Thymus (tissue), 11 donors: ENCODE measurements at regions not wholly inside any gene's neighbourhood (a gene's known extent, or its start where the extent isn't known, plus 50 kb on each side); places are given as distances from the start of the nearest gene placed in this dataset.
A peak's percentile ranks its signal among the peaks of the same experiment; 100 is the strongest.

Experiments
- DNase-seq, 9 donors: peaks; one replicate each; pipeline ENCODE4 v3.0.0-alpha.2; 2013; ENCODE audit warnings: low spot score in 9 of 9, low read depth in 6 of 9, missing footprints in 1 of 9
- H3K27ac ChIP-seq, 2 donors: one replicate each; pipeline ENCODE4 v1.5.1; 2013; ENCODE audit warnings: control low read depth in 1 of 2, low read depth in 1 of 2, low read length in 1 of 2, mild to moderate bottlenecking in 1 of 2, moderate library complexity in 1 of 2
- H3K27me3 ChIP-seq, 2 donors: one replicate each; pipeline ENCODE4 v1.5.1; 2013; ENCODE audit warnings: low read length in 1 of 2; ENCODE audit not compliant: control insufficient read depth in 2 of 2, insufficient read depth in 1 of 2
- H3K36me3 ChIP-seq, 2 donors: one replicate each; pipeline ENCODE4 v1.5.1; 2013; ENCODE audit warnings: low read length in 1 of 2, mild to moderate bottlenecking in 1 of 2, moderate library complexity in 1 of 2; ENCODE audit not compliant: control insufficient read depth in 2 of 2, insufficient read depth in 2 of 2
- H3K4me1 ChIP-seq, 2 donors: one replicate each; pipeline ENCODE4 v1.5.1; 2013; ENCODE audit warnings: low read length in 2 of 2; ENCODE audit not compliant: control insufficient read depth in 2 of 2, insufficient read depth in 2 of 2
- H3K4me3 ChIP-seq, 2 donors: one replicate each; pipeline ENCODE4 v1.5.1; 2013; ENCODE audit warnings: low read length in 2 of 2, control low read depth in 1 of 2, mild to moderate bottlenecking in 1 of 2
- H3K9me3 ChIP-seq, 2 donors: one replicate each; pipeline ENCODE4 v1.5.1; 2013; ENCODE audit warnings: low read length in 1 of 2, mild to moderate bottlenecking in 1 of 2; ENCODE audit not compliant: control insufficient read depth in 2 of 2, insufficient read depth in 1 of 2
- WGBS: extraction: QIAGEN DNeasy Blood & Tissue Kit; methylation state at CpG from one replicate; pipeline ENCODE4 v1.1.7; 2013; 5-methylcytosine and 5-hydroxymethylcytosine counted together
- donor health status: healthy.

DNA sequence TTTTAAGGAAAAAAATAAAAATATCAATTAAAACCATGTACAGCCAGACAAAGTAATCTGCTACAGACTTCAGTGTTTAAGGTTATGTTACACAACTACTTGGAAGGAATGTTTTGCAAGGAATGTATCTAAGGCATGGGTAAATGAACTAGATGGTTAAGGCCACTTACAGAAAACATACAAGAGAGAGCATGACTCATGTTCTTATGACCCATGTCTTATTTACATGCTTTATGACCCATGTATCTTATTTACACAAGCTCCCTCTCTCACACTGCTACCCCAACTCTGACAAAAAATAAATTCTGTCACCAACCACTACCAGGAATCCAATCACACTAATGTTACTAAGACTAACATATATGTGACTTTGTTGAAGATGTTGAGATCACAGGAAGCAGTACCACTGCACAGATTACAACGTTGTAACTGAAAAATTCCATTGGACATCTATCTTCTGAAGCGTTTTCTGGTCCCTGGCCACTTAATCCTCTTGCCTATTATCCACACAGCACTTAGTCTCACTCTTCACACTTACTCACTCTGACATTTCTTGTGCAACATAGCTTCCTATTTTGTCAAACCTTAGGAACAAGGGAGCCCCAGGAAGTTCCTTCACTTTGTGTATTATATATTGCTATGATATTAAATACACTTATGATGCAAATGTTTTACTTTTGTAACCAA, 1630.1 kb upstream of the C9orf72 start:
- Histone ChIP-seq H3K27me3 (no peaks in the 10 kb centered on the region), H3K4me1 (no peaks in the 10 kb centered on the region), H3K27ac (no peak overlapping the region), H3K4me3 (no peak overlapping the region), H3K36me3 (no peaks in the 10 kb centered on the region), H3K9me3 (no peaks in the 10 kb centered on the region)
- no peak for DNase-seq
- 72% methylated on average over 2 of the region's 2 CpGs for WGBS

DNA sequence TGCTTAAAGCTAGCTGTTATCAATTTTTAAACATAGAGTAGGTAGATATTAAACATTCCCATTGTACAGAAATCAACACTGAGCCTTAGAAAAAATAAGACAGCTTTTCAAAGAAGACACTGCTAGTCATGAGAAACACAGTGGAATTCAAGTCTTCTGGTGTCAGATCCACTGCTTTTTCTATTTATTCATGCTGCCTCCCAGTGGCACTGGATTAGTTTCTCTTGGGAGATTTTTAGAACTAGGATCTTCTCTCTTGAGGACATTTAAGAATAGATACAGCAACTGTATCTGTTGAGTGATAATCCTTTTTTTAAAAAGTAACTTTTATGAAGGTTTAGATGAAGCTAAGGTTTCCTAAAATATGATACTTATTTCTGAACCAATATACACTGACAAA, 1635.4 kb upstream of the C9orf72 start:
- no peak overlapping the region for H3K27ac ChIP-seq
- no peak overlapping the region for H3K4me3 ChIP-seq
- no peaks in the 10 kb centered on the region for H3K36me3 ChIP-seq
- DNase-seq, result no peak
- peaks cover 3 to 5% of the 10 kb centered on the region in 2 donors for H3K4me1 ChIP-seq
- peaks cover 20 to 28% of the 10 kb centered on the region in 2 donors for H3K27me3 ChIP-seq
- no peaks in the 10 kb centered on the region for H3K9me3 ChIP-seq

GRCh38 chr9:29209748-29210291, 1636.5 kb upstream of the C9orf72 start:
- 72% methylated on average over 2 of the region's 2 CpGs for WGBS
- H3K27ac ChIP-seq, result no peak overlapping the region
- H3K36me3 ChIP-seq, result no peaks in the 10 kb centered on the region
- no peak overlapping the region for H3K4me3 ChIP-seq
- no peak for DNase-seq
- H3K27me3 ChIP-seq, result peaks cover 31 to 39% of the 10 kb centered on the region in 2 donors
- H3K9me3 ChIP-seq, result no peaks in the 10 kb centered on the region
- peaks cover 3 to 5% of the 10 kb centered on the region in 2 donors for H3K4me1 ChIP-seq

DNA sequence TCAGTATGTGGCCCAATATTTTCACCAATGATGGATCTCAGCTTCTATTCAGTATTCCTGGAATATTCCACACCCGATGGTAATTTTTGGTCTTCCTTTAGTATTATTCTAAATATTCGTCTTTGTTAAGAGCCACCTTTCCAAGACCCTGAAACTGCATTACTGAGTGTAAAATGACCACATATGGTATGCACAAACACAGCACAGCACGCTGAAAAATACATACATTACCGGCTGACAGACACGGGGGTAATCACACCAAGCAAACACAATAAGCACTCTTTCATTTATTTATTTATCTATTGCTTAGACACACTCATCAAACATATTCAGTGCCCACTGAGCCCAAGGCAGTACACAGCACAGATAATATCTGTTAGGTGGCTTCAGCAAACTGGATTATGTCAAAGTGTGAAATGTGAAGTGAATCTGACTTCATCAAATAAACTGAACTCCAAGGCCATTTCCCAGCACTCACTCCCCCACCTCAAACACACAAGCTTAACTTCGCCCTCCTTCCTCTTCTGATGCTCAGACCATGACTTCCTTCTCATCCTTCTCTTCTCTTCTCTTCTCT, 1637.8 kb upstream of the C9orf72 start:
- H3K4me1 ChIP-seq, result peaks cover 3 to 5% of the 10 kb centered on the region in 2 donors
- DNase-seq, result no peak
- 70% methylated on average over 6 of the region's 6 CpGs for WGBS
- H3K27me3 ChIP-seq, result peaks cover 36 to 48% of the 10 kb centered on the region in 2 donors
- no peak overlapping the region for H3K27ac ChIP-seq
- no peak overlapping the region for H3K4me3 ChIP-seq
- no peaks in the 10 kb centered on the region for H3K9me3 ChIP-seq
- no peaks in the 10 kb centered on the region for H3K36me3 ChIP-seq

- H3K4me1 ChIP-seq, result peaks cover 3 to 5% of the 10 kb centered on the region in 2 donors
- peaks cover 36 to 48% of the 10 kb centered on the region in 2 donors for H3K27me3 ChIP-seq
- DNase-seq, result peak in 5 of 9 donors; percentile 13 to 45 (median 31)
- WGBS, result 1% methylated on average over 51 of the region's 51 CpGs
- no peaks in the 10 kb centered on the region for H3K36me3 ChIP-seq
- H3K27ac ChIP-seq, result no peak overlapping the region
- H3K9me3 ChIP-seq, result no peaks in the 10 kb centered on the region
- H3K4me3 ChIP-seq, result peak overlapping the region in 1 of 2 donors; percentile 10
Observed at GRCh38 chr9:29211580-29212396, 1638.5 kb upstream of the C9orf72 start.

DNA sequence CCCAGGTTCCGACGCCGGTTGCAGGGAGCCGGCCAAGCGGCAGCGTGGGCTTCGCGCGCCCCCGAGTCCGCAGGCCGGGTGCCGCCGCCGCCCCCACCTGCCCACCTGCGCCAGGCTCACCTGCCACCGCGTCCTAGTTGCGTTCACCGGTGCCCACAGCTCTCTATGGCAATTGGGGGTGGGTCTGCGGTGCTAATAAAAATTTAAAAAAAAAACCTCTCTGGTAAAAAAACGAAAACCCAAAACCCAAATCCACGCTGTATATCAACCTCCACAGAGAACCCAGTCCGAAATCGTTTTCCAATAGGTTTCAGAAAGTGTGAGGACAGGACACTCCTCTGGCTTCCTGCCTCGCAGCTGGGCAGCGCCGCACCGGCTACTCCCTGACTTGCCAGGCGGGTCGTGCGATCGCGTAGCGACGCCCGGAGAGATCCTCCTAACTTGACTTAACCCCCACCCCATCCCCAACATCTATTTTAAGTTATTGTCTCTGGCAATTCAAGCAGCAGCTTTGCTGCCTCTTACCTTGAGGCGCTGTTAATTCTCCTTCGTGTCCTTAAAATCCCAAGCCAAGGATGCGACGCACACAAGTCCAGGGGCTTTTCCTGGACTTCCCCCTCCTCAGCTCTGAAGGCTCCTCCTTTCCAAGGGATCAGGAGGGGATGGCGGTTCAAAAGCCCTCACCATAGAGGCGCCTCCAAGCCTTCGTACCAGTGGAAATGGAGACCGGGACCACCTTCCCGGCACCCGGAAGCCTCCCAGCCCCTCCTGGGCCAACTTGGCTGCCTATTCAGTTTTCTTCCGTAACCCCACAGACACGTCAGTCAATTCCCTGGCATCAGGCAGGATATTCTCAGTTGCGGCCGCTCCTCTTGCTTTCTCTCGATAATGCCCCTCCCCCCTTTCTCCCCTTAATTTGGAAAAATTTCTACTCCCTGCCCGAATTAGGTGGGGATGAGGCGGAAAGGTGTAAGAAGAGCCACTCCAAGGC, 1639.4 kb upstream of the C9orf72 start:
- Histone ChIP-seq H3K4me1 (peaks cover 3 to 5% of the 10 kb centered on the region in 2 donors), H3K27me3 (peaks cover 36 to 48% of the 10 kb centered on the region in 2 donors), H3K36me3 (no peaks in the 10 kb centered on the region), H3K4me3 (peak overlapping the region in 1 of 2 donors; percentile 10), H3K27ac (no peak overlapping the region), H3K9me3 (no peaks in the 10 kb centered on the region)
- DNase-seq, result no peak
- WGBS, result 2% methylated on average over 54 of the region's 54 CpGs

GRCh38 chr9:29213417-29214153, 1640.3 kb upstream of the C9orf72 start, which contains the start of gene LINGO2:
Gene LINGO2 (minus strand): TSS chr9:29213601.
- Histone ChIP-seq H3K4me3 (peak within 1 kb of the TSS; percentile 11 to 13), H3K27me3 (peaks cover 36 to 48% of the 10 kb centered on the region in 2 donors), H3K9me3 (no peaks in the 10 kb centered on the region), H3K36me3 (no peaks in the 10 kb centered on the region), H3K4me1 (peaks cover 3 to 5% of the 10 kb centered on the region in 2 donors), H3K27ac (no peak within 1 kb of the TSS)
- 2% methylated on average over 57 of the region's 57 CpGs for WGBS
- no peak for DNase-seq
